CD4-positive, CD25-positive, alpha-beta regulatory T cell (primary cell): ENCODE measurements at regions not wholly inside any gene's neighbourhood (a gene's known extent, or its start where the extent isn't known, plus 50 kb on each side); places are given as distances from the start of the nearest gene placed in this dataset.

Experiments used
- ATAC-seq, 2 donors: fragments of 150-1000 bp; cut with Tn5 transposase; one replicate each; pipeline ENCODE4 v1.10.0; 2021; ENCODE audit warnings: low read depth in 2 of 2, moderate number of reproducible peaks in 2 of 2, moderate library complexity in 1 of 2
- DNase-seq, 3 donors: peaks; one replicate each; pipeline versions ENCODE4 v3.0.0 to v3.0.0-alpha.2; 2012 to 2022; ENCODE audit warnings: mixed read lengths in 1 of 3
- H3K27ac ChIP-seq: one replicate; pipeline ENCODE4 v1.7.0; 2013; ENCODE audit warnings: mild to moderate bottlenecking, low read length; ENCODE audit not compliant: insufficient read depth, poor library complexity, severe bottlenecking
- H3K27me3 ChIP-seq: one replicate; pipeline ENCODE4 v1.7.0; 2013; ENCODE audit warnings: low read length; ENCODE audit not compliant: control insufficient read depth, insufficient read depth
- H3K36me3 ChIP-seq: one replicate; pipeline ENCODE4 v1.7.0; 2013; ENCODE audit warnings: mild to moderate bottlenecking, low read length, moderate library complexity; ENCODE audit not compliant: control insufficient read depth, insufficient read depth
- H3K4me1 ChIP-seq: 2 replicates; pipeline ENCODE4 v1.7.0; 2013; ENCODE audit warnings: mild to moderate bottlenecking, low read length; ENCODE audit not compliant: insufficient read depth, control insufficient read depth, poor library complexity, severe bottlenecking
- H3K4me3 ChIP-seq: one replicate; pipeline ENCODE4 v1.7.0; 2013; ENCODE audit warnings: low read depth, mild to moderate bottlenecking, low read length, moderate library complexity
- H3K9me3 ChIP-seq, 2 experiments: 1 replicate in 1 of 2; 2 replicates in 1 of 2; pipeline ENCODE4 v1.7.0; 2013; ENCODE audit warnings: low read length in 2 of 2, mild to moderate bottlenecking in 1 of 2, moderate library complexity in 1 of 2; ENCODE audit not compliant: control insufficient read depth in 2 of 2
- H3K27ac Mint-ChIP-seq, 3 donors: one replicate each; pipeline ENCODE4 v1.8.0; 2020 to 2022; ENCODE audit warnings: mild to moderate bottlenecking in 3 of 3, mixed read lengths in 3 of 3, moderate library complexity in 2 of 3
- H3K27me3 Mint-ChIP-seq: one replicate; pipeline ENCODE4 v1.8.0; 2022; ENCODE audit warnings: mild to moderate bottlenecking, mixed read lengths
- H3K36me3 Mint-ChIP-seq: one replicate; pipeline ENCODE4 v1.8.0; 2020; ENCODE audit warnings: mixed read lengths
- H3K4me1 Mint-ChIP-seq, 4 donors: one replicate each; pipeline ENCODE4 v1.8.0; 2020 to 2022; ENCODE audit warnings: mixed read lengths in 4 of 4, mild to moderate bottlenecking in 1 of 4
- H3K4me3 Mint-ChIP-seq, 4 donors: one replicate each; pipeline ENCODE4 v1.8.0; 2020 to 2022; ENCODE audit warnings: mild to moderate bottlenecking in 4 of 4, mixed read lengths in 4 of 4, moderate library complexity in 3 of 4
- H3K9me3 Mint-ChIP-seq, 7 donors: one replicate each; pipeline ENCODE4 v1.8.0; 2020 to 2022; ENCODE audit warnings: mixed read lengths in 7 of 7, mild to moderate bottlenecking in 3 of 7, moderate library complexity in 2 of 7

- no peak overlapping the region for H3K4me3 Mint-ChIP-seq
- DNase-seq (no peak), ATAC-seq (no peak)
- Histone ChIP-seq H3K27me3 (no peaks in the 10 kb centered on the region), H3K27ac (no peak overlapping the region), H3K4me1 (no peaks in the 10 kb centered on the region), H3K4me3 (no peak overlapping the region), H3K36me3 (no peaks in the 10 kb centered on the region), H3K9me3 (no peaks in the 10 kb centered on the region)
- H3K27me3 Mint-ChIP-seq = no peaks in the 10 kb centered on the region
- H3K27ac Mint-ChIP-seq = no peak overlapping the region
- peaks cover 0 to 12% (median 2%) of the 10 kb centered on the region in 7 donors for H3K9me3 Mint-ChIP-seq
- no peaks in the 10 kb centered on the region for H3K4me1 Mint-ChIP-seq
- no peaks in the 10 kb centered on the region for H3K36me3 Mint-ChIP-seq
Observed at GRCh38 chr10:56028298-56029132, 332.5 kb downstream of the ZWINT start.

DNA sequence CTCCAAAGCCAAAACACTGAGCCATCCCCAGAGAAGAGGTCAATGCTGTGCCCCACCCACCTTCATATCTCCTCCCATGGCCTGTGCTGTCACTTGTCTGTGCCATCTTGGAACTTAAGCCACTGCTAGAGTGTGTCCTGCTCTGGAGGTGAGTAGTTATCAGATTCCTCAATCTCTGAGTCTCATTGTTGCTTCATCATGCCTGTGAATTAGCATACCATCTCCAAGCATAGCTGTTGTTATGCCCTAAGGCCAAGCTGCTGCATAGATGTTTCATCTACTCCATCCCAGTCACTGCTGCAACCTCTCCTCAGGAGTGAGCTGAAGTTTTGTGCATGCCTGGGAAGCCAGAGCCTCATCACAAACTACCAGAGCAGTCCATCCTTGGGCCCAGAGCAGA is 349.0 kb downstream of the ZWINT start:
- no peaks in the 10 kb centered on the region for H3K36me3 ChIP-seq
- H3K4me1 ChIP-seq = no peaks in the 10 kb centered on the region
- H3K27me3 ChIP-seq = no peaks in the 10 kb centered on the region
- no peak overlapping the region for H3K4me3 ChIP-seq
- Mint-ChIP-seq H3K36me3 (no peaks in the 10 kb centered on the region), H3K27ac (no peak overlapping the region), H3K4me1 (no peaks in the 10 kb centered on the region), H3K4me3 (no peak overlapping the region), H3K27me3 (no peaks in the 10 kb centered on the region), H3K9me3 (peaks cover 0 to 13% (median 6%) of the 10 kb centered on the region in 7 donors)
- ATAC-seq (no peak), DNase-seq (no peak)
- no peaks in the 10 kb centered on the region for H3K9me3 ChIP-seq
- H3K27ac ChIP-seq = no peak overlapping the region

DNA sequence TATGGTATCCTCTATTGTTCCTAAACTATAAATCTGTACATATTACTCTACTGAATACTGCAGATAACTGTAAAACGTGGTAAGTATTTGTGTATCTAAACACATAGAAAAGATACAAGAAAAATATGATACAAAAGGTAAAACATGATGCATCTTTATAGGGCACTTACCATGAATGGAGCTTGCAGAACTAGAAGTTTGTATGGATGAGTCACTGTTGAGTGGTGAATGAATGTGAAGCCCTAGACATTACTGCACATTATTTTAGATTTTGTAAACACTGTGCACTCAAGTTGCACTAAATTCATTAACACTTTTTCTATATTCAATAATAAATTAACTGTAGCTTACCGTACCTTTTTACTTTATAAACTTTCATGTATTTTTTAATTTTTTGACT is 357.5 kb downstream of the ZWINT start:
- Mint-ChIP-seq H3K4me3 (no peak overlapping the region), H3K27me3 (no peaks in the 10 kb centered on the region), H3K9me3 (peaks cover 0 to 10% (median 5%) of the 10 kb centered on the region in 7 donors), H3K36me3 (no peaks in the 10 kb centered on the region), H3K4me1 (no peaks in the 10 kb centered on the region), H3K27ac (no peak overlapping the region)
- Histone ChIP-seq H3K4me3 (no peak overlapping the region), H3K4me1 (no peaks in the 10 kb centered on the region), H3K27me3 (no peaks in the 10 kb centered on the region), H3K9me3 (no peaks in the 10 kb centered on the region), H3K27ac (no peak overlapping the region), H3K36me3 (no peaks in the 10 kb centered on the region)
- no peak for ATAC-seq
- DNase-seq = no peak

DNA sequence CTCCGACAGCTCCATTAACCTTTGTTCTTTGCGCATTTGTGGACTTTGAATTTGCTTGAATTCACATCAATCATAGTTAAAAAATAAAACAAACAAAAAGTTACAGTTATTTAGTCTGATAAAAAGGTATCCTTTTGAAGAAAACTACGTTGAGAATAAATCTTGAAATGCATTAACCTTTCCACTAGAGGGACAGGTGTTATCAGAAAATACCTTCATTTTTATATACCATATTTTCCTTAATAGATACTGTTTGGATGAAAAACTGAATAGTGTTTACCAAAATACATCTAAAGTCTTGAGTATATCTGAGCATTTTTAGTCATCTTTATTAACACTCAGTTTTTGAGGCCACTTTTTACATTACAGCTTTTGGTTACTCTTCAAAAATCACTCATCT is 371.9 kb downstream of the ZWINT start:
- H3K4me1 ChIP-seq = no peaks in the 10 kb centered on the region
- no peak overlapping the region for H3K4me3 Mint-ChIP-seq

GRCh38 chr10:55979203-55979602 is 381.9 kb downstream of the ZWINT start:
- H3K9me3 ChIP-seq = peaks cover 0 to 1% of the 10 kb centered on the region in 2 experiments
- H3K27me3 ChIP-seq = no peaks in the 10 kb centered on the region
- H3K4me3 ChIP-seq = no peak overlapping the region
- H3K36me3 ChIP-seq = no peaks in the 10 kb centered on the region
- Mint-ChIP-seq H3K4me1 (no peaks in the 10 kb centered on the region), H3K27ac (no peak overlapping the region), H3K9me3 (peaks cover 1 to 9% (median 3%) of the 10 kb centered on the region in 7 donors), H3K27me3 (no peaks in the 10 kb centered on the region), H3K36me3 (no peaks in the 10 kb centered on the region), H3K4me3 (no peak overlapping the region)
- H3K4me1 ChIP-seq = no peaks in the 10 kb centered on the region
- ATAC-seq = no peak
- H3K27ac ChIP-seq = no peak overlapping the region
- no peak for DNase-seq

More for the DNA sequence above, 371.9 kb downstream of the ZWINT start:
- no peaks in the 10 kb centered on the region for H3K4me1 Mint-ChIP-seq
- Histone ChIP-seq H3K27me3 (no peaks in the 10 kb centered on the region), H3K4me3 (no peak overlapping the region), H3K9me3 (no peaks in the 10 kb centered on the region), H3K36me3 (no peaks in the 10 kb centered on the region), H3K27ac (no peak overlapping the region)
- H3K27me3 Mint-ChIP-seq = no peaks in the 10 kb centered on the region
- DNase-seq = no peak
- H3K36me3 Mint-ChIP-seq = no peaks in the 10 kb centered on the region
- no peak for ATAC-seq
- H3K27ac Mint-ChIP-seq = no peak overlapping the region
- H3K9me3 Mint-ChIP-seq = peaks cover 0 to 12% (median 3%) of the 10 kb centered on the region in 7 donors

- no peaks in the 10 kb centered on the region for H3K36me3 Mint-ChIP-seq
- H3K9me3 ChIP-seq = peaks cover 0 to under 1% of the 10 kb centered on the region in 2 experiments
- H3K27ac ChIP-seq = no peak overlapping the region
- no peaks in the 10 kb centered on the region for H3K4me1 Mint-ChIP-seq
- no peak overlapping the region for H3K4me3 Mint-ChIP-seq
- H3K27ac Mint-ChIP-seq = no peak overlapping the region
- no peaks in the 10 kb centered on the region for H3K36me3 ChIP-seq
- no peaks in the 10 kb centered on the region for H3K27me3 ChIP-seq
- H3K27me3 Mint-ChIP-seq = no peaks in the 10 kb centered on the region
- no peak for ATAC-seq
- peaks cover 1 to 23% (median 8%) of the 10 kb centered on the region in 7 donors for H3K9me3 Mint-ChIP-seq
- no peak for DNase-seq
- no peaks in the 10 kb centered on the region for H3K4me1 ChIP-seq
- H3K4me3 ChIP-seq = no peak overlapping the region
Observed at GRCh38 chr10:55966101-55966500, 395.0 kb downstream of the ZWINT start.

GRCh38 chr10:55943403-55943802 is 417.7 kb downstream of the ZWINT start:
- H3K4me1 ChIP-seq = no peaks in the 10 kb centered on the region
- Mint-ChIP-seq H3K4me1 (no peaks in the 10 kb centered on the region), H3K36me3 (no peaks in the 10 kb centered on the region), H3K9me3 (peaks cover 0 to 11% (median 2%) of the 10 kb centered on the region in 7 donors), H3K4me3 (no peak overlapping the region), H3K27me3 (no peaks in the 10 kb centered on the region), H3K27ac (no peak overlapping the region)
- no peaks in the 10 kb centered on the region for H3K36me3 ChIP-seq
- H3K4me3 ChIP-seq = no peak overlapping the region
- ATAC-seq (no peak), DNase-seq (no peak)
- no peak overlapping the region for H3K27ac ChIP-seq
- H3K27me3 ChIP-seq = no peaks in the 10 kb centered on the region
- peaks cover 0 to 3% of the 10 kb centered on the region in 2 experiments for H3K9me3 ChIP-seq

DNA sequence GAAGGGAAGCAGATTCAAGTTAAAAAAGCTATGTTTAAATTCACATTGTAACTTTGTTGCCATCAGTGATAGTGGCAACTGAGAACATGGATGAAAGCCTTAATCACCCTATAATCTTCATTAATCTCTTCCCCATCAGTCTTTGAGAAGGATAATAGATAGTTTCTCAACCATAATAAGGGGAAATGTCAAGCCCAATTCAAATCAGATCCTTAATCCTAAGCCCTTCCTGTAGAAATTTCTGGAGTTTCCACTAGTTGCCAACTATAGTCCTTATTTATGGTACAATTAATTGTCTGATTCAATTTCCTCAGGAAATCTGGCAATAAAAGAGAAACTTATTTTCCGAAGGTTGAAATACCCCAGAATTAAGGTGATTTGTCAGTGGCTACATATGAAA is 431.8 kb downstream of the ZWINT start:
- H3K9me3 Mint-ChIP-seq = peaks cover 0 to 7% (median 2%) of the 10 kb centered on the region in 7 donors
- H3K36me3 Mint-ChIP-seq = no peaks in the 10 kb centered on the region
- H3K27me3 Mint-ChIP-seq = no peaks in the 10 kb centered on the region
- no peaks in the 10 kb centered on the region for H3K36me3 ChIP-seq
- DNase-seq = no peak
- no peak overlapping the region for H3K27ac ChIP-seq
- H3K27me3 ChIP-seq = no peaks in the 10 kb centered on the region
- H3K4me3 Mint-ChIP-seq = no peak overlapping the region
- ATAC-seq = no peak
- H3K4me1 ChIP-seq = no peaks in the 10 kb centered on the region
- H3K4me3 ChIP-seq = no peak overlapping the region
- H3K27ac Mint-ChIP-seq = no peak overlapping the region
- no peaks in the 10 kb centered on the region for H3K9me3 ChIP-seq
- H3K4me1 Mint-ChIP-seq = no peaks in the 10 kb centered on the region
